ENCODE measurements at regions not wholly inside any gene's neighbourhood (a gene's known extent, or its start where the extent isn't known, plus 50 kb on each side); places are given as distances from the start of the nearest gene placed in this dataset.

GRCh38 chr13:37212826-37213225 lies 107.4 kb upstream of the CSNK1A1L start:
- Histone ChIP-seq H3K4me3 (ENCODE audit: low read length in 2 of 2) (no peak overlapping the region), H4K91ac (ENCODE audit: low read depth, low read length, poor library complexity) (no peak overlapping the region), H3K9me3 (replicated peaks in 1 of 2; ENCODE audit: control insufficient read depth in 2 of 2, insufficient read depth in 1 of 2, low read depth in 1 of 2, low read length in 2 of 2) (no peaks in the 10 kb centered on the region), H2BK120ac (ENCODE audit: low read depth, low read length) (no peak overlapping the region), H3K4ac (ENCODE audit: low read length) (no peak overlapping the region), H3K27ac (replicated peaks; ENCODE audit: low read length) (no peak overlapping the region), H3K18ac (ENCODE audit: low read length) (no peak overlapping the region), H3K36me3 (replicated peaks in 1 of 2; ENCODE audit: control insufficient read depth in 2 of 2, insufficient read depth in 2 of 2, low read length in 2 of 2) (no peaks in the 10 kb centered on the region), H2BK5ac (ENCODE audit: low read length) (no peak overlapping the region), H2BK12ac (ENCODE audit: low read length) (no peak overlapping the region), H2AK5ac (ENCODE audit: low read depth, low read length) (no peak overlapping the region), H2AFZ (ENCODE audit: low read length) (no peak overlapping the region), H3K79me1 (ENCODE audit: low read depth, low read length) (no peaks in the 10 kb centered on the region), H2BK15ac (ENCODE audit: low read length) (no peak overlapping the region), H3K4me1 (ENCODE audit: control insufficient read depth in 2 of 2, insufficient read depth in 1 of 2, low read depth in 1 of 2, low read length in 2 of 2) (no peaks in the 10 kb centered on the region), H3K4me2 (ENCODE audit: insufficient read depth, low read length, poor library complexity, severe bottlenecking) (no peak overlapping the region), H3K27me3 (ENCODE audit: control insufficient read depth in 3 of 3, insufficient read depth in 3 of 3, low read depth in 1 of 3, low read length in 3 of 3) (no peaks in the 10 kb centered on the region), H3K9ac (ENCODE audit: low read depth, low read length, poor library complexity) (no peak overlapping the region), H3K23ac (ENCODE audit: low read depth, low read length, poor library complexity) (no peak overlapping the region), H3K14ac (ENCODE audit: low read length) (no peak overlapping the region), H4K8ac (ENCODE audit: low read depth, low read length) (no peak overlapping the region)
- no peak for DNase-seq (ENCODE audit: low spot score)
- WGBS, 2 donors (ENCODE audit: extremely low coverage in 2 of 2, insufficient read length in 2 of 2, insufficient replicate concordance in 1 of 2) = no CpG with 5 or more reads among the region's 2 CpGs

- Histone ChIP-seq H3K9me3 (replicated peaks in 1 of 2; ENCODE audit: control insufficient read depth in 2 of 2, insufficient read depth in 1 of 2, low read depth in 1 of 2, low read length in 2 of 2) (no peaks in the 10 kb centered on the region), H3K23ac (ENCODE audit: low read depth, low read length, poor library complexity) (no peak overlapping the region), H4K91ac (ENCODE audit: low read depth, low read length, poor library complexity) (no peak overlapping the region), H3K27me3 (ENCODE audit: control insufficient read depth in 3 of 3, insufficient read depth in 3 of 3, low read depth in 1 of 3, low read length in 3 of 3) (no peaks in the 10 kb centered on the region), H3K79me1 (ENCODE audit: low read depth, low read length) (no peaks in the 10 kb centered on the region), H3K9ac (ENCODE audit: low read depth, low read length, poor library complexity) (no peak overlapping the region), H4K8ac (ENCODE audit: low read depth, low read length) (no peak overlapping the region), H3K4me2 (ENCODE audit: insufficient read depth, low read length, poor library complexity, severe bottlenecking) (no peak overlapping the region), H2BK120ac (ENCODE audit: low read depth, low read length) (no peak overlapping the region), H3K14ac (ENCODE audit: low read length) (no peak overlapping the region), H3K4me1 (ENCODE audit: control insufficient read depth in 2 of 2, insufficient read depth in 1 of 2, low read depth in 1 of 2, low read length in 2 of 2) (no peaks in the 10 kb centered on the region), H2BK5ac (ENCODE audit: low read length) (no peak overlapping the region), H2AFZ (ENCODE audit: low read length) (no peak overlapping the region), H3K27ac (replicated peaks; ENCODE audit: low read length) (no peak overlapping the region), H2BK15ac (ENCODE audit: low read length) (no peak overlapping the region), H3K4me3 (ENCODE audit: low read length in 2 of 2) (no peak overlapping the region), H2AK5ac (ENCODE audit: low read depth, low read length) (no peak overlapping the region), H3K36me3 (replicated peaks in 1 of 2; ENCODE audit: control insufficient read depth in 2 of 2, insufficient read depth in 2 of 2, low read length in 2 of 2) (no peaks in the 10 kb centered on the region), H3K18ac (ENCODE audit: low read length) (no peak overlapping the region), H2BK12ac (ENCODE audit: low read length) (no peak overlapping the region), H3K4ac (ENCODE audit: low read length) (no peak overlapping the region)
- WGBS, 2 donors (ENCODE audit: extremely low coverage in 2 of 2, insufficient read length in 2 of 2, insufficient replicate concordance in 1 of 2) = no CpG with 5 or more reads among the region's 7 CpGs
- DNase-seq (ENCODE audit: low spot score) = no peak
Measured at GRCh38 chr13:37211487-37211886, 106.0 kb upstream of the CSNK1A1L start.

GRCh38 chr13:37209621-37210580 lies 104.4 kb upstream of the CSNK1A1L start:
- no peak overlapping the region for H3K23ac ChIP-seq (ENCODE audit: low read depth, low read length, poor library complexity)
- no peak overlapping the region for H2BK12ac ChIP-seq (ENCODE audit: low read length)
- no peak overlapping the region for H3K14ac ChIP-seq (ENCODE audit: low read length)
- no peaks in the 10 kb centered on the region for H3K4me1 ChIP-seq (ENCODE audit: control insufficient read depth in 2 of 2, insufficient read depth in 1 of 2, low read depth in 1 of 2, low read length in 2 of 2)
- no peak overlapping the region for H2AFZ ChIP-seq (ENCODE audit: low read length)
- no peaks in the 10 kb centered on the region for H3K36me3 ChIP-seq (replicated peaks in 1 of 2; ENCODE audit: control insufficient read depth in 2 of 2, insufficient read depth in 2 of 2, low read length in 2 of 2)
- H4K91ac ChIP-seq (ENCODE audit: low read depth, low read length, poor library complexity) = no peak overlapping the region
- H2BK15ac ChIP-seq (ENCODE audit: low read length) = no peak overlapping the region
- H2BK5ac ChIP-seq (ENCODE audit: low read length) = no peak overlapping the region
- H2BK120ac ChIP-seq (ENCODE audit: low read depth, low read length) = no peak overlapping the region
- H3K18ac ChIP-seq (ENCODE audit: low read length) = no peak overlapping the region
- H3K4me3 ChIP-seq (ENCODE audit: low read length in 2 of 2) = no peak overlapping the region
- H3K4me2 ChIP-seq (ENCODE audit: insufficient read depth, low read length, poor library complexity, severe bottlenecking) = no peak overlapping the region
- WGBS, 2 donors (ENCODE audit: extremely low coverage in 2 of 2, insufficient read length in 2 of 2, insufficient replicate concordance in 1 of 2) = no CpG with 5 or more reads among the region's 4 CpGs
- no peak overlapping the region for H2AK5ac ChIP-seq (ENCODE audit: low read depth, low read length)
- H3K79me1 ChIP-seq (ENCODE audit: low read depth, low read length) = no peaks in the 10 kb centered on the region
- H4K8ac ChIP-seq (ENCODE audit: low read depth, low read length) = no peak overlapping the region
- no peak overlapping the region for H3K4ac ChIP-seq (ENCODE audit: low read length)
- no peak for DNase-seq (ENCODE audit: low spot score)
- H3K27me3 ChIP-seq (ENCODE audit: control insufficient read depth in 3 of 3, insufficient read depth in 3 of 3, low read depth in 1 of 3, low read length in 3 of 3) = no peaks in the 10 kb centered on the region
- H3K27ac ChIP-seq (replicated peaks; ENCODE audit: low read length) = no peak overlapping the region
- no peak overlapping the region for H3K9ac ChIP-seq (ENCODE audit: low read depth, low read length, poor library complexity)
- H3K9me3 ChIP-seq (replicated peaks in 1 of 2; ENCODE audit: control insufficient read depth in 2 of 2, insufficient read depth in 1 of 2, low read depth in 1 of 2, low read length in 2 of 2) = no peaks in the 10 kb centered on the region

- Histone ChIP-seq H3K18ac (ENCODE audit: low read length) (no peak overlapping the region), H3K27me3 (ENCODE audit: control insufficient read depth in 3 of 3, insufficient read depth in 3 of 3, low read depth in 1 of 3, low read length in 3 of 3) (no peaks in the 10 kb centered on the region), H3K4me2 (ENCODE audit: insufficient read depth, low read length, poor library complexity, severe bottlenecking) (no peak overlapping the region), H3K9me3 (replicated peaks in 1 of 2; ENCODE audit: control insufficient read depth in 2 of 2, insufficient read depth in 1 of 2, low read depth in 1 of 2, low read length in 2 of 2) (no peaks in the 10 kb centered on the region), H3K23ac (ENCODE audit: low read depth, low read length, poor library complexity) (no peak overlapping the region), H3K4me1 (ENCODE audit: control insufficient read depth in 2 of 2, insufficient read depth in 1 of 2, low read depth in 1 of 2, low read length in 2 of 2) (no peaks in the 10 kb centered on the region), H2AK5ac (ENCODE audit: low read depth, low read length) (no peak overlapping the region), H3K9ac (ENCODE audit: low read depth, low read length, poor library complexity) (no peak overlapping the region), H2BK5ac (ENCODE audit: low read length) (no peak overlapping the region), H3K4me3 (ENCODE audit: low read length in 2 of 2) (no peak overlapping the region), H3K14ac (ENCODE audit: low read length) (no peak overlapping the region), H3K27ac (replicated peaks; ENCODE audit: low read length) (no peak overlapping the region), H2AFZ (ENCODE audit: low read length) (no peak overlapping the region), H4K8ac (ENCODE audit: low read depth, low read length) (no peak overlapping the region), H2BK12ac (ENCODE audit: low read length) (no peak overlapping the region), H2BK15ac (ENCODE audit: low read length) (no peak overlapping the region), H4K91ac (ENCODE audit: low read depth, low read length, poor library complexity) (no peak overlapping the region), H3K4ac (ENCODE audit: low read length) (no peak overlapping the region), H2BK120ac (ENCODE audit: low read depth, low read length) (no peak overlapping the region), H3K79me1 (ENCODE audit: low read depth, low read length) (no peaks in the 10 kb centered on the region), H3K36me3 (replicated peaks in 1 of 2; ENCODE audit: control insufficient read depth in 2 of 2, insufficient read depth in 2 of 2, low read length in 2 of 2) (no peaks in the 10 kb centered on the region)
- DNase-seq (ENCODE audit: low spot score) = no peak
- WGBS, 2 donors (ENCODE audit: extremely low coverage in 2 of 2, insufficient read length in 2 of 2, insufficient replicate concordance in 1 of 2) = no CpG with 5 or more reads among the region's 4 CpGs
Measured at GRCh38 chr13:37207691-37208451, 102.4 kb upstream of the CSNK1A1L start.
